Tibial artery (tissue), 4 donors: ENCODE measurements at regions not wholly inside any gene's neighbourhood (a gene's known extent, or its start where the extent isn't known, plus 50 kb on each side); places are given as distances from the start of the nearest gene placed in this dataset.
"Not testable (repeated sequence)": the region's sequence is repeated elsewhere in the genome, so short reads cannot be mapped to it uniquely, and the experiment has no call there.

Experiments used
- DNase-seq, 2 donors: peaks; one replicate each; pipeline ENCODE4 v3.0.0-alpha.2; 2019
- H3K27ac ChIP-seq, 2 donors: fragments of 200-600 bp; sonication (generic) in 1 of 2; 1 replicate in 1 of 2; 2 replicates in 1 of 2; pipeline ENCODE4 v1.5.1; 2018 to 2019; ENCODE audit warnings: mild to moderate bottlenecking in 1 of 2
- H3K27me3 ChIP-seq, 2 donors: fragments of 200-600 bp; sonication (generic) in 1 of 2; one replicate each; pipeline versions ENCODE4 v1.5.1 to v1.6.0; 2016 to 2019
- H3K36me3 ChIP-seq, 3 donors: fragments of 200-600 bp; sonication (generic) in 2 of 3; one replicate each; pipeline ENCODE4 v1.5.1; 2016 to 2019; ENCODE audit warnings: mild to moderate bottlenecking in 2 of 3
- H3K4me1 ChIP-seq, 4 donors: fragments of 200-600 bp; sonication (generic) in 2 of 4; 1 replicate in 3 of 4; 2 replicates in 1 of 4; pipeline ENCODE4 v1.5.1; 2016 to 2019
- H3K4me3 ChIP-seq, 2 donors: fragments of 200-600 bp; sonication (generic) in 1 of 2; 1 replicate in 1 of 2; 2 replicates in 1 of 2; pipeline ENCODE4 v1.5.1; 2018 to 2019; ENCODE audit warnings: mild to moderate bottlenecking in 2 of 2
- H3K9me3 ChIP-seq, 3 donors: fragments of 200-600 bp; sonication (generic) in 1 of 3; one replicate each; pipeline ENCODE4 v1.5.1; 2016 to 2019
- CTCF ChIP-seq, 2 experiments: fragments of 200-600 bp in 1 of 2; fragments of 450-650 bp in 1 of 2; IDR thresholded peaks; one replicate each; pipeline ENCODE4 v1.5.1; 2017 to 2019; ENCODE audit warnings: antibody characterized with exemption in 2 of 2, mild to moderate bottlenecking in 1 of 2, moderate library complexity in 1 of 2
- intact Hi-C: fragments of 100-400 bp; cut with DNase I; formaldehyde crosslinking; loops from one replicate; pipeline ENCODE4 v1.15.0; 2023; ENCODE audit warnings: low total_unique reads

GRCh38 chr9:136603901-136604814 is 58.3 kb upstream of the NOTCH1 start:
- DNase-seq, result no peak

GRCh38 chr9:136603216-136603615 is 57.4 kb upstream of the NOTCH1 start:
- no peak overlapping the region for H3K27ac ChIP-seq
- intact Hi-C loops, result no loop called here
- no peak for DNase-seq
- H3K9me3 ChIP-seq, result no peaks in the 10 kb centered on the region
- peaks cover 0 to 19% of the 10 kb centered on the region in 2 donors for H3K27me3 ChIP-seq
- H3K4me1 ChIP-seq, result peaks cover 0 to 31% (median 18%) of the 10 kb centered on the region in 4 donors
- no peaks in the 10 kb centered on the region for H3K36me3 ChIP-seq
- no peak overlapping the region for H3K4me3 ChIP-seq
- TF ChIP-seq CTCF (IDR thresholded peaks at IDR 0.05), result no peak

More at GRCh38 chr9:136603901-136604814, 58.3 kb upstream of the NOTCH1 start:
- H3K4me1 ChIP-seq, result peaks cover 0 to 31% (median 18%) of the 10 kb centered on the region in 4 donors
- intact Hi-C loops, result no loop called here
- no peak overlapping the region for H3K27ac ChIP-seq
- peaks cover 0 to 14% of the 10 kb centered on the region in 2 donors for H3K27me3 ChIP-seq
- TF ChIP-seq CTCF (IDR thresholded peaks at IDR 0.05), result no peak
- H3K36me3 ChIP-seq, result no peaks in the 10 kb centered on the region
- H3K4me3 ChIP-seq, result no peak overlapping the region
- H3K9me3 ChIP-seq, result no peaks in the 10 kb centered on the region

- no peak for DNase-seq
- no peak overlapping the region for H3K27ac ChIP-seq
These were observed 56.5 kb upstream of the NOTCH1 start for GRCh38 chr9:136602193-136602885.

GRCh38 chr9:136601250-136601973 is 55.6 kb upstream of the NOTCH1 start:
- H3K27ac ChIP-seq, DNase-seq, H3K36me3 ChIP-seq, H3K4me3 ChIP-seq, intact Hi-C loops, H3K9me3 ChIP-seq: not testable (repeated sequence)
- peaks cover 0 to 32% of the 10 kb centered on the region in 2 donors for H3K27me3 ChIP-seq
- peaks cover 0 to 22% (median 12%) of the 10 kb centered on the region in 4 donors for H3K4me1 ChIP-seq

More at GRCh38 chr9:136602193-136602885, 56.5 kb upstream of the NOTCH1 start:
- Histone ChIP-seq H3K36me3 (no peaks in the 10 kb centered on the region), H3K4me1 (peaks cover 0 to 31% (median 18%) of the 10 kb centered on the region in 4 donors), H3K4me3 (no peak overlapping the region), H3K27me3 (peaks cover 0 to 27% of the 10 kb centered on the region in 2 donors), H3K9me3 (no peaks in the 10 kb centered on the region)
- TF ChIP-seq CTCF (IDR thresholded peaks at IDR 0.05), result no peak
- intact Hi-C loops, result no loop called here

- no peaks in the 10 kb centered on the region for H3K9me3 ChIP-seq
- H3K4me1 ChIP-seq, result peaks cover 0 to 14% (median 4%) of the 10 kb centered on the region in 4 donors
- H3K4me3 ChIP-seq, result no peak overlapping the region
- H3K27ac ChIP-seq, result no peak overlapping the region
- no peak for DNase-seq
- TF ChIP-seq CTCF (IDR thresholded peaks at IDR 0.05), result no peak
- no peaks in the 10 kb centered on the region for H3K36me3 ChIP-seq
- peaks cover 0 to 31% of the 10 kb centered on the region in 2 donors for H3K27me3 ChIP-seq
- intact Hi-C loops, result no loop called here
These were observed 54.2 kb upstream of the NOTCH1 start for GRCh38 chr9:136599811-136600660.
